ENCODE measurements at regions not wholly inside any gene's neighbourhood (a gene's known extent, or its start where the extent isn't known, plus 50 kb on each side); places are given as distances from the start of the nearest gene placed in this dataset.

GRCh38 chr21:41689289-41689583 lies 77.6 kb downstream of the RIPK4 start:
- DNase-seq: no peak

- no peak for DNase-seq
These were observed 79.2 kb downstream of the RIPK4 start for GRCh38 chr21:41687633-41688032.

- DNase-seq: no peak
These were observed 80.2 kb downstream of the RIPK4 start for GRCh38 chr21:41686664-41687063.

GRCh38 chr21:41685511-41686149 lies 81.2 kb downstream of the RIPK4 start:
- DNase-seq: no peak

GRCh38 chr21:41684381-41685245 lies 82.2 kb downstream of the RIPK4 start:
- DNase-seq: peak; percentile 86

- DNase-seq: no peak
These were observed 83.0 kb downstream of the RIPK4 start for GRCh38 chr21:41683815-41684214.

- DNase-seq: no peak
These were observed 84.1 kb downstream of the RIPK4 start for GRCh38 chr21:41682719-41683179.

- no peak for DNase-seq
These were observed 84.7 kb downstream of the RIPK4 start for GRCh38 chr21:41681939-41682718.

GRCh38 chr21:41681348-41681801 lies 85.5 kb downstream of the RIPK4 start:
- DNase-seq: no peak

- DNase-seq: no peak
These were observed 86.2 kb downstream of the RIPK4 start for GRCh38 chr21:41680444-41681347.

- DNase-seq: peak; percentile 99
These were observed 87.9 kb downstream of the RIPK4 start for GRCh38 chr21:41678924-41679318.

- peak; percentile 78 for DNase-seq
These were observed 88.6 kb downstream of the RIPK4 start for GRCh38 chr21:41678016-41678923.

GRCh38 chr21:41677671-41678015 lies 89.2 kb downstream of the RIPK4 start:
- DNase-seq: no peak

- DNase-seq: no peak
These were observed 90.7 kb downstream of the RIPK4 start for GRCh38 chr21:41676198-41676597.

GRCh38 chr21:41675574-41675973 lies 91.3 kb downstream of the RIPK4 start:
- no peak for DNase-seq

GRCh38 chr21:41674402-41674801 lies 92.5 kb downstream of the RIPK4 start:
- DNase-seq: no peak

- DNase-seq: no peak
These were observed 93.1 kb downstream of the RIPK4 start for GRCh38 chr21:41673596-41674335.

GRCh38 chr21:41673071-41673470 lies 93.8 kb downstream of the RIPK4 start:
- DNase-seq: no peak

GRCh38 chr21:41672543-41672915 lies 94.3 kb downstream of the RIPK4 start:
- no peak for DNase-seq

GRCh38 chr21:41671859-41672542 lies 94.9 kb downstream of the RIPK4 start:
- no peak for DNase-seq
